ENCODE measurements at regions not wholly inside any gene's neighbourhood (a gene's known extent, or its start where the extent isn't known, plus 50 kb on each side); places are given as distances from the start of the nearest gene placed in this dataset.

GRCh38 chr3:147200545-147200944, 205.8 kb downstream of the ZIC4 start:
- TF ChIP-seq CTCF (IDR thresholded peaks at IDR 0.05; ENCODE audit: insufficient read depth, low read length, poor library complexity, severe bottlenecking), result no peak
- TF ChIP-seq EZH2phosphoT487 (conservative IDR thresholded peaks at IDR 0.05; ENCODE audit: low read length), result no peak
